ENCODE measurements at regions not wholly inside any gene's neighbourhood (a gene's known extent, or its start where the extent isn't known, plus 50 kb on each side); places are given as distances from the start of the nearest gene placed in this dataset.

- TF ChIP-seq CTCF (IDR thresholded peaks at IDR 0.05; ENCODE audit: low read depth, low read length): no peak
- TF ChIP-seq MYC (IDR thresholded peaks at IDR 0.05; ENCODE audit: low read depth, low read length): no peak
Observed at GRCh38 chr5:17151686-17152085, 65.7 kb upstream of the BASP1 start.

Measured in NB4 (cell line).